Nephron progenitor cell (in vitro differentiated cells): ENCODE measurements at regions not wholly inside any gene's neighbourhood (a gene's known extent, or its start where the extent isn't known, plus 50 kb on each side); places are given as distances from the start of the nearest gene placed in this dataset.

Experiments
- DNase-seq: peaks from one replicate; pipeline ENCODE4 v3.0.0; 2021
- H3K27ac Mint-ChIP-seq: 2 replicates; pipeline ENCODE4 v1.8.0; 2021; ENCODE audit warnings: mild to moderate bottlenecking, moderate library complexity, mixed read lengths
- H3K27me3 Mint-ChIP-seq: 2 replicates; pipeline ENCODE4 v1.8.0; 2021; ENCODE audit warnings: mild to moderate bottlenecking, low read depth, mixed read lengths; ENCODE audit not compliant: poor library complexity
- H3K36me3 Mint-ChIP-seq: 2 replicates; pipeline ENCODE4 v1.8.0; 2021; ENCODE audit warnings: low read depth, mixed read lengths
- H3K4me1 Mint-ChIP-seq: 2 replicates; pipeline ENCODE4 v1.8.0; 2021; ENCODE audit warnings: mixed read lengths
- H3K4me3 Mint-ChIP-seq: 2 replicates; pipeline ENCODE4 v1.8.0; 2021; ENCODE audit warnings: mild to moderate bottlenecking, moderate library complexity, mixed read lengths
- H3K9me3 Mint-ChIP-seq: 2 replicates; pipeline ENCODE4 v1.8.0; 2021; ENCODE audit warnings: mild to moderate bottlenecking, moderate library complexity, mixed read lengths
- TF ChIP-seq, protein P1 (sequence below): fragments of 200-600 bp; sonication (generic); IDR thresholded peaks from 2 replicates; pipeline ENCODE4 v1.5.0; 2021; ENCODE audit warnings: antibody characterized with exemption

DNA sequence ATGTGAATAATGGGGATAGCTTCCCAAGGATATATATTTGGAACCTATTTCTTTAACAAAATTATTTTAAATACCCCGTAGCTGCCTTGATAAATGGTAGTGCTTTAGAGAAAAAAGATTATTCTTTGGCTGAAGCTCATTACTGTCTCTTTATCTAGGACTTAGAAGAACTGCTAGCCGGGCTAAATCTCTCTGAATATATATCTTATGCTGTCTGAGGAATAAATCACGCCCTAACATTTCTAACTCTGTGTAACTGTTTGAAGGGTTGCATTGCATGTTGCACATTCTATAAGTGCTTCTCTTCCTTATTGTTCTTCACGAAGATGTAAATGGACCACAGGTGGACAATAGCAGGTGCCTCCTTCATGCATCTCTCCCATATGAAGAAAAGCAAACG is 585.0 kb upstream of the ZP4 start:
- TF ChIP-seq, protein P1, sequence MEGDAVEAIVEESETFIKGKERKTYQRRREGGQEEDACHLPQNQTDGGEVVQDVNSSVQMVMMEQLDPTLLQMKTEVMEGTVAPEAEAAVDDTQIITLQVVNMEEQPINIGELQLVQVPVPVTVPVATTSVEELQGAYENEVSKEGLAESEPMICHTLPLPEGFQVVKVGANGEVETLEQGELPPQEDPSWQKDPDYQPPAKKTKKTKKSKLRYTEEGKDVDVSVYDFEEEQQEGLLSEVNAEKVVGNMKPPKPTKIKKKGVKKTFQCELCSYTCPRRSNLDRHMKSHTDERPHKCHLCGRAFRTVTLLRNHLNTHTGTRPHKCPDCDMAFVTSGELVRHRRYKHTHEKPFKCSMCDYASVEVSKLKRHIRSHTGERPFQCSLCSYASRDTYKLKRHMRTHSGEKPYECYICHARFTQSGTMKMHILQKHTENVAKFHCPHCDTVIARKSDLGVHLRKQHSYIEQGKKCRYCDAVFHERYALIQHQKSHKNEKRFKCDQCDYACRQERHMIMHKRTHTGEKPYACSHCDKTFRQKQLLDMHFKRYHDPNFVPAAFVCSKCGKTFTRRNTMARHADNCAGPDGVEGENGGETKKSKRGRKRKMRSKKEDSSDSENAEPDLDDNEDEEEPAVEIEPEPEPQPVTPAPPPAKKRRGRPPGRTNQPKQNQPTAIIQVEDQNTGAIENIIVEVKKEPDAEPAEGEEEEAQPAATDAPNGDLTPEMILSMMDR: no peak
- no peaks in the 10 kb centered on the region for H3K4me1 Mint-ChIP-seq
- no peak for DNase-seq
- no peaks in the 10 kb centered on the region for H3K27me3 Mint-ChIP-seq
- H3K4me3 Mint-ChIP-seq: no peak overlapping the region
- H3K27ac Mint-ChIP-seq: no peak overlapping the region
- H3K36me3 Mint-ChIP-seq: peaks cover 5% of the 10 kb centered on the region
- H3K9me3 Mint-ChIP-seq: no peaks in the 10 kb centered on the region

DNA sequence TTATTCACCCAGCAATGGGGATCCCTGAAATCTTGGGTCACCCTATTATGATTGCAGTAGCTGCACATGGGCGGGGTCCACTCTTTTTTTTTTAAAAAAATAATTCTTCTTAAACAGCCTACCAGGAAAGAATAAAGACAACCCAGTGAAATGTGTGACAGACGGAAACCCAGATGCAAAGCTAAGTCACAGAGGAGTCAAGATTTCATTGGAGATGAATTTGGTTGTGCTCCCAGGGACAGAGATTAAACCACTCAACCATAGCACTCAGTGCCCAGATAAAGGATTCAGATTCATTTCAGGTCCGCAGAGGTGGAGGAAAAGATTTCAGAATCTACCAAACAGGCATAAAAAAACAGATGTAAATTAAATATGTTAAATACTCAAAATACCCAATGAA is 583.5 kb upstream of the ZP4 start:
- Mint-ChIP-seq H3K27me3 (no peaks in the 10 kb centered on the region), H3K9me3 (no peaks in the 10 kb centered on the region), H3K27ac (no peak overlapping the region), H3K36me3 (peaks cover 4% of the 10 kb centered on the region), H3K4me3 (no peak overlapping the region), H3K4me1 (no peaks in the 10 kb centered on the region)
- TF ChIP-seq, protein P1: no peak
- DNase-seq: no peak

DNA sequence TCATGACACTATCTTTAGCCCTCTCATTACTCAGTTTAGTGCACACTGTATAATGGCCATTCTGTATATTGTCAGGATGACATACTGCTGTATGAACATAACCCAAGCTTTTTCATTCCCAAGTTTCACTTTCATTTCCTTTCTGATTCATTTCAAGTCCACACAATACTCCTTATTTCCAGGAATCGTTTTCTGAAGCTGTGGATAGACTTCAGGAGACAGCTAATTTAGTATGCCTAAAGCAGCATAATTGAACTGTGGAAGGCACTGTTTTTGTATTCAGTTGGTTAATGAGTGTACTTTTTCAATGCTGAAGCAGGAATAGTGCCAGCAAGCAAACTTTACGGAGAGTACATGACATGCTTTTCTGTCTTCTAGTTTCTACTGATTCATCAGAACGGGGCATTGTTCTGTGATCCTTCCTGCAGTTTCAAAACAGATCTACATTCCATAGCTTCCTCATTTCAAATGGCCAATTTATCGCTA is 578.5 kb upstream of the ZP4 start:
- Mint-ChIP-seq H3K27me3 (no peaks in the 10 kb centered on the region), H3K36me3 (peaks cover 4% of the 10 kb centered on the region), H3K27ac (no peak overlapping the region), H3K9me3 (no peaks in the 10 kb centered on the region), H3K4me1 (no peaks in the 10 kb centered on the region), H3K4me3 (no peak overlapping the region)
- TF ChIP-seq, protein P1: no peak
- DNase-seq: no peak

DNA sequence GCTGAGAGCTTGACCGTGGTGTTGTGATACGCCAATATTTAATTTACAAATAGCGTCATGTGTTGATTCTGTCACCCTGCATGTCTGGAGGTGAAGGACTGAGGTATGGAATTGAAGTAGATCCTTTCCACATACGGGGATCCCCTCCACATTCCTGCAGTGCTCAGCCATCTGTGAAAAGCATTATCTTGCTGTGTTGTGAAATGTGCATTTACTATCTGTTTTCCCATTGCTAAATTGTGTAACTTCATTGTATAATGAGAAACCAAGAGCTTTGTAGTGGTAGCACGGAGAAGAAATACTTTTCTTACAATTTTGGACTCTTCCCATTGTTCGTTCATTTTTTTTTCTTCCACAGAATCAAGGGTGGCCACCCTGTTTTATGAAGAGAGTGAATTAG is 577.3 kb upstream of the ZP4 start:
- no peak overlapping the region for H3K4me3 Mint-ChIP-seq
- TF ChIP-seq, protein P1: no peak
- H3K4me1 Mint-ChIP-seq: no peaks in the 10 kb centered on the region
- no peaks in the 10 kb centered on the region for H3K9me3 Mint-ChIP-seq
- H3K27ac Mint-ChIP-seq: no peak overlapping the region
- no peaks in the 10 kb centered on the region for H3K27me3 Mint-ChIP-seq
- peaks cover 4% of the 10 kb centered on the region for H3K36me3 Mint-ChIP-seq
- DNase-seq: no peak

DNA sequence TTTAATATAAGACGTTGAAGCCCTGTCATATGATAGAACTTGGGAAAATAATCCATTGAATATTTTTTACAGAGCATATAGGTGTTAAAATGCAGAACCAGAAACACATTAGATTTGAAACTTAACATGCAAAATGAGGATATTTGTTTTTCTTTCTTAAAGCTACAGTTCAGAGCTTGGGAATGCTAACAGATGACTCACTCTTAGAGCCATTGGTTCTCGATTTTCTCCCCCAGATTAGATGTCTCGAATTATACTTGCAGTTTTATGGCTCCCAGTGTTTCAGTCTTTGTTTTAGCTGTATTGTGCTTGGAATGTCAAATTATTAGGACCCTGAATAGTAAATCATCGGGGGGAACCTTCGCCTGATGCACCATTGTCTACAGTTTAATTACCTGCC is 575.7 kb upstream of the ZP4 start:
- TF ChIP-seq, protein P1: no peak
- Mint-ChIP-seq H3K4me3 (no peak overlapping the region), H3K27ac (no peak overlapping the region), H3K27me3 (no peaks in the 10 kb centered on the region), H3K9me3 (no peaks in the 10 kb centered on the region), H3K4me1 (no peaks in the 10 kb centered on the region), H3K36me3 (no peaks in the 10 kb centered on the region)
- DNase-seq: no peak

DNA sequence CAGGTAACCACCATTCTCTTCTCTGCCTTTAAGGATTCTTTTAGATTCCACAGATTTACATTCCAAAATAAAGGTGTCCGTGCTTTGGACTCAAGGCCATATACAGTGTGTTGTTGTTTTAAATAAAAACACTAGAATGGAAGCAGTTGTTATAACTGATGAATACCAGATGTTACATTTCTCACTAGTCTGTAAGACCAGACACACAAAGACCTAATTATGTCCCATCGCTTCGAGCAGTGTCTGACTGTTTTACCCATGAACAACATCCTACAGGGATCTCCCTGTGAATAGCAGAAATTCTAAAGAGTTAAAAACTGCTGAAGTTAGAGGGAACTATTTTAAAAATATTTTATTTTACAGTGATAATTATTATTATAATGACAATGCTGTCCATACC is 574.7 kb upstream of the ZP4 start:
- no peaks in the 10 kb centered on the region for H3K36me3 Mint-ChIP-seq
- H3K27me3 Mint-ChIP-seq: no peaks in the 10 kb centered on the region
- no peak overlapping the region for H3K4me3 Mint-ChIP-seq
- no peak for DNase-seq
- no peak overlapping the region for H3K27ac Mint-ChIP-seq
- H3K9me3 Mint-ChIP-seq: no peaks in the 10 kb centered on the region
- TF ChIP-seq, protein P1: no peak
- H3K4me1 Mint-ChIP-seq: peaks cover 3% of the 10 kb centered on the region
